ENCODE measurements at regions not wholly inside any gene's neighbourhood (a gene's known extent, or its start where the extent isn't known, plus 50 kb on each side); places are given as distances from the start of the nearest gene placed in this dataset.

GRCh38 chr13:37349916-37350315, 244.5 kb upstream of the CSNK1A1L start:
- 73 to 82% (median 77%) methylated on average over 4 of the region's 4 CpGs for WGBS, 4 donors
- no peaks in the 10 kb centered on the region for H3K27me3 ChIP-seq
- no peaks in the 10 kb centered on the region for H3K4me1 ChIP-seq (replicated peaks in 1 of 2)
- no peaks in the 10 kb centered on the region for H3K36me3 ChIP-seq (replicated peaks in 1 of 2)
- DNase-seq, result no peak
- intact Hi-C loops (cut with DNase I), result no loop called here
- no peak overlapping the region for H3K4me3 ChIP-seq
- H3K9me3 ChIP-seq (replicated peaks in 1 of 3), result no peaks in the 10 kb centered on the region
- no peak overlapping the region for H3K27ac ChIP-seq
- no peak for TF ChIP-seq CTCF (IDR thresholded peaks at IDR 0.05)
- TF ChIP-seq POLR2A (IDR thresholded peaks at IDR 0.05), result no peak

DNA sequence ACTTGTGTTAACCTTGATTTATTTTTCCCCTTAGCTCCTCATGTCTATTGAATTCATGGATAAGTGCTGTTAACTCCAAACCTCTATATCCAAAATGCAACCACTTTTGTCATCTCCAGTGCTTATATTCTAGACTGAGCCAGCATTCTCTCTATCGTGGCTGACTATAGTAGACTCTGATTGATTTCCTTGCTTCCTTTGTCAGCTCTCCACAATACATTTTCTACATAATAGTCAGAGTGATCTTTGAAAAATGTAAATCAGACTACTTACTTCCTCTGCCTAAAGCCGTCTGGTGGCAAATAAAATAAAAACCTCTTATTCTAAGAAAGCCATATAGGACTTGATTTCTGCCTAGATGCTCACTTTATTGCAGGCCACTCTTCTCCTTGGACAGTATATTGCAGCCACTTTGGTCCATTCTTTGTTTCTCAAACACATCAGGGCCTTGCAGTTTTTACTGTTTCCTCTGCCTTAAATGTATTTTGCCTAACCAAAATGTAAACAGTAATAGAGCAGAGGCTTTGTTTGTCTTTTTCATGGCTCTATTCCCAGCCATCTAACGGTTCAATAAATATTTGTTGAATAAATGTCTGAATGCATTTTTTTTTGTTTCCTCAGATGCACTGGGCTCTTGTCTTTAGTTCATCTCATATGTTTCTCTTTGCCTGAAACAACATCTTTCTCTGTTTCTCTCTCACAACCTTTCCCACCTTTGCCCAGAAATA, 243.6 kb upstream of the CSNK1A1L start:
- Histone ChIP-seq H3K36me3 (replicated peaks in 1 of 2) (no peaks in the 10 kb centered on the region), H3K27me3 (no peaks in the 10 kb centered on the region), H3K4me1 (replicated peaks in 1 of 2) (no peaks in the 10 kb centered on the region), H3K27ac (no peak overlapping the region), H3K9me3 (replicated peaks in 1 of 3) (no peaks in the 10 kb centered on the region), H3K4me3 (no peak overlapping the region)
- no peak for DNase-seq
- 54 to 66% (median 60%) methylated on average over 3 of the region's 3 CpGs for WGBS, 4 donors
- TF ChIP-seq CTCF (IDR thresholded peaks at IDR 0.05), result no peak
- no peak for TF ChIP-seq POLR2A (IDR thresholded peaks at IDR 0.05)
- intact Hi-C loops (cut with DNase I), result no loop called here

- 7 to 24% (median 15%) methylated on average over 1 of the region's 1 CpG for WGBS, 4 donors
- no peak overlapping the region for H3K27ac ChIP-seq
- intact Hi-C loops (cut with DNase I), result no loop called here
Measured at GRCh38 chr13:37345869-37346268, 240.4 kb upstream of the CSNK1A1L start.

GRCh38 chr13:37345391-37345790, 239.9 kb upstream of the CSNK1A1L start:
- Histone ChIP-seq H3K9me3 (replicated peaks in 1 of 3) (no peaks in the 10 kb centered on the region), H3K4me3 (no peak overlapping the region), H3K27ac (no peak overlapping the region), H3K36me3 (replicated peaks in 1 of 2) (no peaks in the 10 kb centered on the region), H3K4me1 (replicated peaks in 1 of 2) (no peaks in the 10 kb centered on the region), H3K27me3 (no peaks in the 10 kb centered on the region)
- no peak for DNase-seq
- TF ChIP-seq CTCF (IDR thresholded peaks at IDR 0.05) (no peak), POLR2A (IDR thresholded peaks at IDR 0.05) (no peak)
- 68 to 81% (median 73%) methylated on average over 5 of the region's 5 CpGs for WGBS, 4 donors
- intact Hi-C loops (cut with DNase I), result no loop called here

More at GRCh38 chr13:37345869-37346268, 240.4 kb upstream of the CSNK1A1L start:
- TF ChIP-seq POLR2A (IDR thresholded peaks at IDR 0.05), result no peak
- no peak for TF ChIP-seq CTCF (IDR thresholded peaks at IDR 0.05)
- Histone ChIP-seq H3K36me3 (replicated peaks in 1 of 2) (no peaks in the 10 kb centered on the region), H3K27me3 (no peaks in the 10 kb centered on the region), H3K4me1 (replicated peaks in 1 of 2) (no peaks in the 10 kb centered on the region), H3K4me3 (no peak overlapping the region), H3K9me3 (replicated peaks in 1 of 3) (no peaks in the 10 kb centered on the region)
- DNase-seq, result no peak
